OCI-M1 (cell line): ENCODE measurements at regions not wholly inside any gene's neighbourhood (a gene's known extent, or its start where the extent isn't known, plus 50 kb on each side); places are given as distances from the start of the nearest gene placed in this dataset.
"Not testable (repeated sequence)": the region's sequence is repeated elsewhere in the genome, so short reads cannot be mapped to it uniquely, and the experiment has no call there.

Source experiments
- DNase-seq: peaks from one replicate; lab custom pipeline; 2025; lab: John Stamatoyannopoulos, UW

DNA sequence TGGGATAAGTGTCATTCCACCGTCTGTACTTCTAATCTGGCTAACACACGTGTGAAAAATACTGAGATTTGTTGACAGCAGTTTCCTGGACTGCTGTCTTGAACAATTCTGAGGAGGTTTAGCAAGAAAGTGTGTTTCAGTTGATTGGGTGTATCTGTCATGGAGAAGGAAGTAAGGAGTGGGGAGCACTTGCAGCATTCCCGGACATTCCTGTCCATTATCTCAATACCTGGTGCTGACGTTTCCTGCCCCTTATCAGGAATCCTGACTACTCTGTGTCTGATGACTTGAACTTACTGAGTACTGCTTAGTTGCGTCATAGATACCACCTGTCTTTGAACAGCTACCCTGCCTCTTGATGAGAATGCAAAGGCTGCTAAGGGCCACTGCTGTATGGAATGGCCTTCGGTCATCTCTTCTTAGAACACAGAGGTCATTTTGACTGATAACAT, 72.0 kb upstream of the VKORC1L1 start:
- no peak for DNase-seq

DNA sequence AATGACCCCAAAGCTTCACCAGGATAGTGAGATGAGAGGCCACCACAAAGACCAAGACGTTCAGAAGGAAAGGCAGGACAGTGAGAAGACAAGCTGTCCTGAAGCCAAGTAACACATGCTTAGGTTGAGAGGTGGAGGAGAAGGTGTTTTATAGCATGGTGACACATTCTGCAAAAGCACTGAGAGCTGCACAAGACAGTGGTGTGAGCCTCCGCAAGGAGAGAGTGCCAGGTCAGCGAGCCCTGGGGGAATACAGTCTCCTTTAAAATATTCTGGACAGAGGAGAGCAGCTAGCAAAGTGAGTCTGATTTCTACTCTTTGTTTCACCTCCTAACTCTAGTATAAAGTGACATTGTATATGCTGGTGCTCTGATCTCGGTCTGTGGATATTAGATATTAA, 68.0 kb upstream of the VKORC1L1 start:
- no peak for DNase-seq

GRCh38 chr7:65807067-65807466, 65.8 kb upstream of the VKORC1L1 start:
- not testable (repeated sequence) for DNase-seq

DNA sequence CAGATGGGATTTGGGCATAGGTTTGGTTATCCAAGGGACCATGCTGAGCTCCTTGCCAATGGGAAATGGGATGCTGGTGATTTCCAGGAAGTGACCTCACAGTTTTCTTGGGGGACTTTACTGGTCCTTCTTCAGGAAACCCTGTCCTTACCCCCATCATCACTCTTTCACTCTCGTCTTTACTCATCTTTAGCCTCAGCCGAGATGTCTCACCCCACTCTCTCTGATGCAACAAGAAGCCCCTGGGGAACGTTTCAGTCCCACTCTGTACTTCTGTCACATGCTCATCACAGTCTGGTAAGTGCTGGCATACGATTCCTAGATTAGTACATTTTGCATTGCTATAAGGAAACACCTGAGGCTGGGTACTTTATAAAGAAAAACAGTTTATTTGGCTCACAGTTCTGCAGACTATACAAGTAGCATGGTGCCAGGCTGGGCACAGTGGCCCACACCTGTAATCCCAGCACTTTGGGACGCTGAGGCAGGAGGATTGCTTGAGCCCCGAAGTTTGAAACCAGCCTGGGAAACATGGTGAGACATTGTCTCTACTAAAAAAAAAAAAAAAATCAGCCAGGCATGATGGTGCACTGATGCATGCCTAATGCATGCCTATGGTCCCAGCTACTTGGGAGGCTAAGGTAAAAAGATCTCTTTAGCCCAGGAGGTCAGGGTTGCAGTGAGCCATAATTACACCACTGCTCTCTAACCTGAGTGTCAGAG, 63.5 kb upstream of the VKORC1L1 start:
- DNase-seq = no peak

- DNase-seq = no peak
These were observed 62.9 kb upstream of the VKORC1L1 start for GRCh38 chr7:65809982-65810288.

DNA sequence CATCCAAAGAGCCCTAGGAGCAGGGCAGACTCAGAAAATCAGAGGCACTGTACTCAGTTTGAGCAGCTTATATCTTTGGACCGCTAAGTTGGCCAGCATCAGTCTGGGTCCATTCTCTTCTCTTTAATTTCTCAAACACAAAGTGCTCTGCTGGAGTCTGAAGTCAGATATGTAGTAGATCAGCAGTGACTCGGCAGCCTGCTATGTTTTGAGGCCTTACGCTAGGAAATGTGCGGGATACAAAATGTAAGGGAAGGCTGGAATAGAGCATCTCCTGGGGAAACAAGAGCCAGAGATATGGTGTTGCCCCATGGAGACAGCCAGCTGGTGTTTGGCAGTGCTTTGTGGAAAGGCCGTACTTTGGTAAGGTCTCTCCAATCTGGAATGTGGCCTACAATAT, 60.6 kb upstream of the VKORC1L1 start:
- DNase-seq = no peak

DNA sequence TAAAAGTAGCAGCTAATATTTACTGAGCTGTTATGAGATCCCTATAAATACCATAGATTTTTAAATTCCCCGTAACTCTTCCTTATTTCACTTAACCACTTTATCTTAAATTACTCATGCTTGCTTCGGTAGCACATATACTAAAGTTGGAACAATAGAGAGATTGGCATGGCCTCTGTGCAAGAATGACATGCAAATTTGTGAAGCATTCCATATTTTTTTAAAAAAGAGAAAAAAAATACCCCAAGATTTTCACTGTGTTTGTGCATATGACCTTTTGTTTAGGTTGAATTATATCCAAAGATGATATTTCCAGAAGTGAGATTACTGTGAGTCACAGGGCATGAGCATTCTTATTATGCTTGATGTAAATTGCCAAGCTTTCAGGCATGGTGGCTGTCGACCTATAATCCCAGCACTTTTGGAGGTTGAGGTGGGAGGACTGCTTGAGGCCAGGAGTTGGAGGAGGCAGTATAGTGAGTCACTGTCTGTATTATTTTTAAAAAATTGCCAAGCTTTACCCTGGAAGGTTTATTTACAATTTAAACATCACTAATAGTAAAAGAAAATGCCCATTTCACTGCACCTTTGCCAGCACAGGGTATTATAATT, 58.2 kb upstream of the VKORC1L1 start:
- not testable (repeated sequence) for DNase-seq

- DNase-seq = no peak
These were observed 52.5 kb upstream of the VKORC1L1 start for GRCh38 chr7:65820287-65820950.
